ENCODE measurements at regions not wholly inside any gene's neighbourhood (a gene's known extent, or its start where the extent isn't known, plus 50 kb on each side); places are given as distances from the start of the nearest gene placed in this dataset.
"Not testable (repeated sequence)": the region's sequence is repeated elsewhere in the genome, so short reads cannot be mapped to it uniquely, and the experiment has no call there.

DNA sequence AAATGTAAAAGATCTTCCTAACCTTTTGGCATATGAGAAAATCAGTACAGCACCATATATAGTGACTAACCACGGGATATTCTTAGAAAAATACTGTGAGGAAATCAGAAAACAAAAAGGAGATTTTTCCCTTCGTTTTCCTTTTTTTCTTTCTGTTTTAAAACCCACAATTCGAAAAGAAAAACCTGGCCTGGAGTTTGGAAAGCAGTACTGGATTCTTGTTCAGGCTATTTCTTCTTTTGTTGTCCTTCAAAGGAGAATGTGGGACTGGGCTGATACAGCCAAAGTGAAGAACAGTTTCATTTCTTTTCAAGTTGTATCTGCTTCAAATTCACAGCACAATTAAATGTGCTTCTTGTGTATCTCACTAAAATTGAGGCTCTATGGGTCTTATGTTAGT is 156.8 kb upstream of the PHYHIPL start:
- DNase-seq (no peak), ATAC-seq (no peak)
- Mint-ChIP-seq H3K4me3 (no peak overlapping the region), H3K9me3 (peaks cover 0 to 3% (median 0%) of the 10 kb centered on the region in 9 donors), H3K27me3 (peaks cover 0 to 7% (median 2%) of the 10 kb centered on the region in 5 donors), H3K36me3 (no peaks in the 10 kb centered on the region), H3K27ac (no peak overlapping the region), H3K4me1 (no peaks in the 10 kb centered on the region)
- POLR2A ChIA-PET = no interaction called here

DNA sequence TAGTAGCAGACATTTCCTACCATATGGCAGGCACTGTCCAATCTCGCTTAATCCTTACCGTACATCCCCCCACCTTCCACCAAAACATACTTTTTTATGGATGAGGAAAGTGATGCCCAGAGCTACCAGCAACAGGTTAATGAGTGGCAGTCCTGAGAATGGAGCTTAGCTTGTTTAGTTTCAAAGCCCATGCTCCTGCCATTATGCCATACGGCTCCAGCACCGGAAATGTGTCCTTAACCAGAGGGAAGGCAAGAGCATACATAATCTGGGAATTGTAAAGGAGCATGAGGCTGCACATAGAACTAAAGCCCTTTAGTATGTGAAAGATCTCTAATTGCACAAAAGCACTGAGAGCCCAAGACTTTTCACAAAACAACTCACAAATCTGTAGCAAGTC is 155.9 kb upstream of the PHYHIPL start:
- H3K4me3 Mint-ChIP-seq = no peak overlapping the region
- no peak overlapping the region for H3K27ac Mint-ChIP-seq
- no peaks in the 10 kb centered on the region for H3K4me1 Mint-ChIP-seq
- peaks cover 0 to 7% (median 0%) of the 10 kb centered on the region in 5 donors for H3K27me3 Mint-ChIP-seq
- POLR2A ChIA-PET = no interaction called here
- ATAC-seq (no peak), DNase-seq (no peak)
- H3K36me3 Mint-ChIP-seq = no peaks in the 10 kb centered on the region
- H3K9me3 Mint-ChIP-seq = peaks cover 0 to 3% (median 0%) of the 10 kb centered on the region in 9 donors

DNA sequence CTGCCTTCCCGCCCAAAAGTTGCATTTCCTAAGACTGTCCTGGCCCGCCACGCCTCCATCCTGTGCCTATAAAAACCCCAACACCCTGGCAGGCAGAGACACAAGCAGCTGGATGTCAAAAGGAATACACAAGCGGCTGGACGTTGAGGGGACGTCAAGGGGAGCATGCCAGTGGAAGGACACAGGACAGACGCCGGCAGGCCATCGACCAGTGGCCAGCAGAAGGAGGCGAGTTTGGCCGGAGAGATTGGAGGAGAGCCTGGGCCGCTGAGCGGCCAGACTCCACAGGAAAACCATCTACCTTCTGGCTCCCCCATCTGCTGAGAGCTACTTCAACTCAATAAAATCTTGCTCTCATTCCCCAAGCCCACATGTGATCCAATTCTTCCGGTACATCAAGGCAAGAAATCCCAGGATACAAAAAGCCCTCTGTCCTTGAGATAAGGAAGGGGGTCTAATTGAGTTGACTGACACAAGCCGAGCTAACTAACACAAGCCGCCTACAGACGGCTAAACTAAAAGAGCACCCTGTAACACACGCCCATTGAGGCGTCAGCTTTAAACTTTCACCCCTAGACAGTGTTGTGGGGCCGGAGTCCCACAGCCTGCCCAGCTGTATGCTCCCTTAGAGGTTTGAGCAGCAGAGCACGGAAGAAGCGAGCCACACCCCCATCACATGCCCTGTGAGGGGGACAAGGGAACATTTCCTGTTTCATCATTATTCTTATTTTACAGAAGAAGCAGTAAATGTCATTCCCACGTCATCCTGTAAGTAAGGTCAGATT is 150.3 kb upstream of the PHYHIPL start:
- Mint-ChIP-seq H3K4me3 (no peak overlapping the region), H3K4me1 (no peaks in the 10 kb centered on the region), H3K9me3 (peaks cover 0 to 10% (median 0%) of the 10 kb centered on the region in 9 donors), H3K36me3 (no peaks in the 10 kb centered on the region), H3K27ac (no peak overlapping the region), H3K27me3 (peaks cover 0 to 3% (median 0%) of the 10 kb centered on the region in 5 donors)
- POLR2A ChIA-PET = no interaction called here
- DNase-seq (no peak), ATAC-seq (no peak)

DNA sequence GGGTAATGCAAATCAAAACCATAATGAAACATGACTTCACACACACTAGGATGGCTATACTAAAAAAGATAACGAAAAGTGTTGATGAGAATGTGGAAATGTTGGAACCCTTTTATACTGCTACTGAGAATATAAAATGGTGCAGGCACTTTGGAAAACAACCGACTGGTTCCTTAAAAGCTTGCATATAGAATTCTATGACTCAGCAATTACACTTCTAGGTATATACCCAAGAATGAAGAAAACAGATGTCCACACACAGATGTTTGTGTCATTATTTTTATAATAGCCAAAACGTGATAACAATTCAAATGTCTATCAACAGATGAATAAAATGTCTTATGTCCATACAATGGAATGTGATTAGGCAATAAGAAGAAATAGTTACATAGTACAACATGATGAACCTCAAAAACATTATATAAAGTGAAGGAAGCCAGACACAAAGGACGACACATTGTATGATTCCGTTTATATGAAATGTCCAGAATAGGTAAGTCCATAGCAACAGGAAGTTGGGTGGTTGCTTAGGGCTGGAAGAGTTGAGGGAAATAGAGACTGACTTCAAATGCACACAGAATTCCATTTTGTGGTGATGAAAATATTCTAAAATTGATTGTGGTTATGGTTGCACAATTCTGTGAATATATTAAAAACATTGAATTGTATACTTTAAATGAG is 148.3 kb upstream of the PHYHIPL start:
- POLR2A ChIA-PET = no interaction called here
- no peaks in the 10 kb centered on the region for H3K36me3 Mint-ChIP-seq
- peaks cover 0 to 3% (median 0%) of the 10 kb centered on the region in 5 donors for H3K27me3 Mint-ChIP-seq
- H3K27ac Mint-ChIP-seq = no peak overlapping the region
- ATAC-seq (no peak), DNase-seq (no peak)
- H3K4me1 Mint-ChIP-seq = no peaks in the 10 kb centered on the region
- peaks cover 0 to 10% (median 0%) of the 10 kb centered on the region in 9 donors for H3K9me3 Mint-ChIP-seq
- no peak overlapping the region for H3K4me3 Mint-ChIP-seq

DNA sequence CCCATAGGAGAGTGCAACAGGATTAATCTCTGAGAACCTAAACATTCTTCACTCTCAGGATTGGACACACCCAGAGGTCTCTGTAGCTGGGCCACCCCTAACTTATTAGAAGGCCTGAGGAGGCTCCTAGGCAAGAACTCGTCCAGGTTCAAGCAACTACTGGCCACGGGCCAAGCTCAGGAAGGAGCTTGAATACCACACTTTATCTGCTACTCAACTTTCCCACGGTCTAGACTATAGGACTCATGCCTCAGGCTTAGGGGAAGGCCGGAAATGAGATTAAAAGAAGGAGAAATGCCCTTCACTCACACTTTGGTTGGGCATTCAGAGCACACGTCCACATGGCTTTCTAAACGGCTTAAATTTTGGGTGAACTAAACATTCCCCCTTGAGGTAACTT is 142.8 kb upstream of the PHYHIPL start:
- POLR2A ChIA-PET = no interaction called here
- Mint-ChIP-seq H3K9me3 (peaks cover 0 to 10% (median 0%) of the 10 kb centered on the region in 9 donors), H3K4me1 (no peaks in the 10 kb centered on the region), H3K4me3 (no peak overlapping the region), H3K36me3 (peaks cover 0 to 4% (median 0%) of the 10 kb centered on the region in 3 donors), H3K27ac (no peak overlapping the region), H3K27me3 (no peaks in the 10 kb centered on the region)
- no peak for DNase-seq
- ATAC-seq = no peak

DNA sequence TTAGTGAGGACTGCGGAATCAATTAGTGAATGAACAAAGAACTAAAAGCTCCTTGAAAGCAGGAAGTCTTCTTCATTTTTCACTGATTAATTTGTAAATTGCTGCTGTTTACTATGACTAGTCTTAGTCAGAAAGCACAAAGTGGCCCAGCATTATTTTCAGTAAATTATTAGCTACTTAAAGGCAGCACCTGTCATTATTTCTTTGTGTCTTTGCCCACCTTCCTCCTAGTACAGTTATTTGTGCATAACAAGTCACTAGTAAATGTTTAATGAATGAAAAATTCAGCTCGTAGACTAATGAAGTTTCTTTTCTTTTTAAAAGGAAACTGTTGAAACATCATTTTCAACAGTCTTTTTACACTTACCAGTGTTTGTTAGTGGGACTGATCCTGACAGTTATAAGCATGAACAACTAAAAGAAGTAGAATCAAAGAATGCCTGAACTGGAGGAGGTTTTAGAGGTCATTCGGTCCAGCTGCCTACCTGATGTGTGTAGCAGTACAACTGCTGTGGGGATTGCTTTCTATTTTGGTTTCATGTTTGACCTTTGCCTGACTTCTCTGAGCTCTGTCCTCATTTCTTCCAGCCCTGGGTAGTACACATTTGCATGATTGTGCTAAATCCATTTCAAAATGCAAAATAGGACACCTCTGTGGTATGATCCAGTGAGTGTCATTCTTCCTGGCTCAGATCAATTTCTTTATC is 140.0 kb upstream of the PHYHIPL start:
- ATAC-seq = no peak
- no peak for DNase-seq
- Mint-ChIP-seq H3K27ac (no peak overlapping the region), H3K27me3 (peaks cover 0 to 5% (median 0%) of the 10 kb centered on the region in 5 donors), H3K9me3 (peaks cover 0 to 12% (median 8%) of the 10 kb centered on the region in 9 donors), H3K4me1 (no peaks in the 10 kb centered on the region), H3K4me3 (no peak overlapping the region), H3K36me3 (peaks cover 0 to 4% (median 0%) of the 10 kb centered on the region in 3 donors)
- POLR2A ChIA-PET = no interaction called here

DNA sequence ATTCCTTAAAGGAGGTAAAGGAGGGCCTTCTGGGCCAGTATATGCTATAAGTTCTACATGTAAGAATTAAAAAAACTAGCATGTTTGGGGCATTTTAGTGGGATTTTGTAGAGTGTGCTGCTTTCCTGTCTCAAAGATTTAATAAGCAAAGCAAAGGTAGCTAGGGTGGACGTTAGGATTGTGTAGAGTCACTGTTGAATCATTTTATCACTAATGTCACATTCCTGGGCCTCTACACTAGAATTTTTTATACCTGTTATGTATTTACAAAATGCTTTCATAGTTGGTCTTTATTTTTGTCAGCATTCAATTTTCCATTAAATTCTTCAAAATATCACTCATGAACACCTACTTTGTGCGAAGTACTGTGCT is 139.4 kb upstream of the PHYHIPL start:
- no peak for DNase-seq
- ATAC-seq = no peak
- Mint-ChIP-seq H3K27ac (no peak overlapping the region), H3K4me3 (no peak overlapping the region), H3K9me3 (peaks cover 0 to 17% (median 8%) of the 10 kb centered on the region in 9 donors), H3K36me3 (peaks cover 0 to 4% (median 0%) of the 10 kb centered on the region in 3 donors), H3K4me1 (no peaks in the 10 kb centered on the region), H3K27me3 (peaks cover 0 to 5% (median 0%) of the 10 kb centered on the region in 5 donors)
- POLR2A ChIA-PET = interaction anchor here (0.6 kb wide), 1 partner anchor 1655 kb away, joined by 3 read pairs; no protein-coding TSS in a partner anchor

DNA sequence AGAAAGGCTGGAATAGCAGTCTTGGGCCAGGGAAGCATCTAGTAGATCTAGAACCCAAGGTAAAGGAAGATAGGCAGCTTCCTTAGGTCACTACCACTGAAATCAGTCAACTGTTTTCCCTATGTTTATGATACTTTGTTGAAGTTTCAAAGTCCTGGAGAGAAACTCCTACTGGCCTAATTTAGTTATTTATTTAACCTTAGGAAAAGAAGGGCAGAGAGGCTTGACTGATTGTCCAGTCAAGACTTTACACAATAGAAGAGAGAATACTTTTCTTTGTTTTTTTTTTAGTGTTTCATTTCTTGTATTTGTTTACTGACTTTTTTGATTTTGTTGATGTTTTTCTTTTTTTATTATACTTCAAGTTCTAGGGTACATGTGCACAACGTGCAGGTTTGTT is 138.9 kb upstream of the PHYHIPL start:
- no peak overlapping the region for H3K4me3 Mint-ChIP-seq
- H3K36me3 Mint-ChIP-seq = peaks cover 0 to 4% (median 0%) of the 10 kb centered on the region in 3 donors
- peaks cover 0 to 22% (median 10%) of the 10 kb centered on the region in 9 donors for H3K9me3 Mint-ChIP-seq
- DNase-seq (no peak), ATAC-seq (no peak)
- POLR2A ChIA-PET = interaction anchor here (0.6 kb wide), 1 partner anchor 1656 kb away, joined by 3 read pairs; no protein-coding TSS in a partner anchor
- peaks cover 0 to 5% (median 0%) of the 10 kb centered on the region in 5 donors for H3K27me3 Mint-ChIP-seq
- no peaks in the 10 kb centered on the region for H3K4me1 Mint-ChIP-seq
- no peak overlapping the region for H3K27ac Mint-ChIP-seq

DNA sequence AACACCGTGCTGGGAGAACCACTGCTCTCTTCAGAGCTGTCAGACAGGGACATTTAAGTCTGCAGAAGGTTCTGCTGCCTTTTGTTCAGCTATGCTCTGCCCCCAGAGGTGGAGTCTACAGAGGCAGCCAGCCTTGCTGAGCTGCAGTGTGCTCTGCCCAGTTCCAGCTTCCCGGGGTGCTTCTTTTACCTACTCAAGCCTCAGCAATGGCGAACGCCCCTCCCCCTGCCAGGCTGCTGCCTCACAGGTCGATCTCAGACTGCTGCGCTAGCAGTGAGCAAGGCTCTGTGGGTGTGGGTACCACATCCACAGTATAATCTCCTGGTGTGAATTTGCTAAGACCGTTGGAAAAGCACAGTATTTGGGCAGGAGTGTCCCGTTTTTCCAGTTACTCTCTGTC is 133.1 kb upstream of the PHYHIPL start:
- H3K36me3 Mint-ChIP-seq, H3K27ac Mint-ChIP-seq, H3K4me1 Mint-ChIP-seq, DNase-seq, ATAC-seq, H3K4me3 Mint-ChIP-seq, H3K27me3 Mint-ChIP-seq, POLR2A ChIA-PET: not testable (repeated sequence)
- H3K9me3 Mint-ChIP-seq = peaks cover 0 to 26% (median 9%) of the 10 kb centered on the region in 9 donors

DNA sequence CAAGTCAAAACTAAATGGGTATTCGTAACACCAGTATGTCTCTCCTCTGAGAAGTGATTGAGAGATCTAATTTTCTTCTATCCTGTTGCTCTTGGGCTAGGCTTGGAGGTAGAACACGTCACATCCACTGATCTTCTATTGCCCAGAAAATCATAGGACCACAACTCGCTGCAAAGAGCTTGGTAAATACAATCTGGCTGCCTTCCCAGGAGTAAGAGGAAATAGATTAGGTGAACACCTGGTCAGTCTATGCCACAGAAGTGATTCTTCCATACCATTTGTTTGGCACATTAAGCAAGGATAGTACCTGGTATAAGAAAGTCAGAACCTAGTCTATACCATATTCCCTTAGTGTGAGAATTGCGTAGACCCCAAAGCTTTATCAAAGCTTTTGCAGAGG is 129.3 kb upstream of the PHYHIPL start:
- Mint-ChIP-seq H3K4me1 (no peaks in the 10 kb centered on the region), H3K4me3 (no peak overlapping the region), H3K27ac (no peak overlapping the region), H3K27me3 (peaks cover 0 to 4% (median 0%) of the 10 kb centered on the region in 5 donors), H3K9me3 (peaks cover 3 to 27% (median 12%) of the 10 kb centered on the region in 9 donors), H3K36me3 (peaks cover 0 to 13% (median 0%) of the 10 kb centered on the region in 3 donors)
- DNase-seq (no peak), ATAC-seq (no peak)
- POLR2A ChIA-PET = no interaction called here

DNA sequence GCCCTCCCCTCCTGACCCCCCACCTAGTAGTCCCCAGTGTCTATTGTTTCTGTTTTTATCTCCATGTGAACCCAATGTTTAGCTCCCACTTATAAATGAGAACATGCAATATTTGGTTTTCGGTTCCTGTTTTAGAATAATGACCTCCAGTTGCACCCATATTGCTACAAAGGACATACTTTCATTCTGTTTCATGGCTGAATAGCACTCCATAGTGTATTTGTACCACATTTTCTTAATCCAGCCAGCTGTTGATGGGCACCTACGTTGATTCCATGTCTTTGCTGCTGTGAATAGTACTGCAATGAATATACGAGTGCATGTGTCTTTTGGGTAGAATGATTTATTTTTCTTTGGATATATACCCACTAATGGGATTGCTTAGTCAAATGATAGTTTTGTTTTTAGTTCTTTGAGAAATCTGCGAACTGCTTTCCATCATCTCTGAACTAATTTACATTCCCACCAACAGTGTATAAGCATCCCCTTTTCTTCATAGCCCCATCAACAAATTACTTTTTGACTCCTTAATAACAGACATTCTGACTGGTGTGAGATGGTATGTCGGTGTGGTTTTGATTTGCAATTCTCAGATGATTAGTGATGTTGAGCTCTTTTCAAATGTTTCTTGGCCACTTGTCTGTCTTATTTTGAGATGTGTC is 128.4 kb upstream of the PHYHIPL start:
- no peaks in the 10 kb centered on the region for H3K4me1 Mint-ChIP-seq

DNA sequence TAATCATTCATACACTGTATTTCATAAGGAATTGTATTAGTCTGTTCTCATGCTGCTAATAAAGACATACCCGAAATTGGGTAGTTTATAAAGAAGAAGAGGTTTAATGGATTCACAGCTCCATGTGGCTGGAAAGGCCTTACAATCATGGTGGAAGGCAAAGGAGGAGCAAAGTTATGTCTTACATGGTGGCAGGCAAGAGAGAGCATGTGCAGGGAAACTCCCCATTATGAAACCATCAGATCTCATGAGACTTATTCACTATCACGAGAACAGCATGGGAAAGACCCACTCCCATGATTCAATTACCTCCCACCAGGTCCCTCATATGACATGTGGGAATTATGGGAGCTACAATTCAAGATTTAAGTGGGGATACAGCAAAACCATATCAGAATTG is 122.9 kb upstream of the PHYHIPL start:
- H3K27ac Mint-ChIP-seq, H3K4me1 Mint-ChIP-seq, H3K4me3 Mint-ChIP-seq, H3K27me3 Mint-ChIP-seq, POLR2A ChIA-PET, ATAC-seq, DNase-seq: not testable (repeated sequence)
- peaks cover 0 to 21% (median 0%) of the 10 kb centered on the region in 3 donors for H3K36me3 Mint-ChIP-seq
- peaks cover 6 to 37% (median 16%) of the 10 kb centered on the region in 9 donors for H3K9me3 Mint-ChIP-seq

More for the DNA sequence above, 128.4 kb upstream of the PHYHIPL start:
- ATAC-seq = no peak
- Mint-ChIP-seq H3K4me3 (no peak overlapping the region), H3K36me3 (peaks cover 0 to 14% (median 0%) of the 10 kb centered on the region in 3 donors), H3K9me3 (peaks cover 3 to 28% (median 10%) of the 10 kb centered on the region in 9 donors), H3K27ac (no peak overlapping the region), H3K27me3 (peaks cover 0 to 4% (median 0%) of the 10 kb centered on the region in 5 donors)
- POLR2A ChIA-PET = no interaction called here
- no peak for DNase-seq
